SK-N-SH treated with all-trans-retinoic acid at 6 μM for 48 hours (cell line): ENCODE measurements at regions not wholly inside any gene's neighbourhood (a gene's known extent, or its start where the extent isn't known, plus 50 kb on each side); places are given as distances from the start of the nearest gene placed in this dataset.

Experiments
- ARNTL ChIP-seq: fragments of 450-650 bp; formaldehyde crosslinking; IDR thresholded peaks from 2 replicates; pipeline ENCODE4 v1.5.0; 2020; ENCODE audit warnings: low read depth, mild to moderate bottlenecking, moderate library complexity, borderline replicate concordance
- ESRRG ChIP-seq: fragments of 250-450 bp; sonication (Bioruptor Pico); IDR thresholded peaks from 2 replicates; pipeline ENCODE4 v1.6.1; 2021; ENCODE audit warnings: mild to moderate bottlenecking
- RARB ChIP-seq: fragments of 250-450 bp; sonication (Bioruptor Pico); IDR thresholded peaks from 2 replicates; pipeline ENCODE4 v1.8.0; 2021; ENCODE audit warnings: mild to moderate bottlenecking, moderate library complexity
- ZNF565 ChIP-seq: fragments of 450-650 bp; formaldehyde crosslinking; conservative IDR thresholded peaks from 2 replicates; pipeline ENCODE4 v1.5.0; 2020; ENCODE audit warnings: low read depth, mild to moderate bottlenecking, moderate library complexity
- ZNF70 ChIP-seq: fragments of 450-650 bp; formaldehyde crosslinking; IDR thresholded peaks from 2 replicates; pipeline ENCODE4 v1.5.0; 2020; ENCODE audit warnings: mild to moderate bottlenecking, moderate library complexity
- TF ChIP-seq, protein P1 (sequence below): fragments of 250-450 bp; sonication (Bioruptor Pico); IDR thresholded peaks from 2 replicates; pipeline ENCODE4 v1.5.1; 2020; ENCODE audit warnings: low read depth, mild to moderate bottlenecking, moderate library complexity
- TF ChIP-seq, protein P2 (sequence below): fragments of 250-450 bp; sonication (Bioruptor Pico); IDR thresholded peaks from 2 replicates; pipeline ENCODE4 v1.8.0; 2020; ENCODE audit warnings: mild to moderate bottlenecking, moderate library complexity, borderline replicate concordance
- TF ChIP-seq, protein P3 (sequence below): fragments of 250-450 bp; sonication (Bioruptor Pico); IDR thresholded peaks from 2 replicates; pipeline ENCODE4 v1.5.0; 2020; ENCODE audit warnings: mild to moderate bottlenecking, moderate library complexity

DNA sequence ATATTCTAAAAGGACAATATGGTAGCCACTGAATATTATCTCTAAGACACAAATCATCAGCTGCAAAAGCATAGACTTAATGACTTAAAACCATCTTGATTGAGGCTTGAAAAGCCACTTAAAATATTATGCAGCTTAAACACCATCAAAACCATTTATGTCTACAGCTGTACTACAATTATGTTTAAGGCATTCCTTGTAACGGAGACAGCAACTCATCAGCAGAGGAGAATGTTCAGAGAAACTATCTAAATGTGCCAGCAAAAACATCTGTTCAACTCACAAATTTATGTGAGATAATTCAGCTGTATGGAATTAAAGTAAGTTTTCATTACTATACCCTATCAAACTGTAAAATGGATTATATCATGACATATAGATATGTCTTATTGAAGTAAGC is 147.9 kb upstream of the CTSO start:
- TF ChIP-seq ZNF70 (CRISPR knock-in tag) = no peak
- TF ChIP-seq, protein P1, sequence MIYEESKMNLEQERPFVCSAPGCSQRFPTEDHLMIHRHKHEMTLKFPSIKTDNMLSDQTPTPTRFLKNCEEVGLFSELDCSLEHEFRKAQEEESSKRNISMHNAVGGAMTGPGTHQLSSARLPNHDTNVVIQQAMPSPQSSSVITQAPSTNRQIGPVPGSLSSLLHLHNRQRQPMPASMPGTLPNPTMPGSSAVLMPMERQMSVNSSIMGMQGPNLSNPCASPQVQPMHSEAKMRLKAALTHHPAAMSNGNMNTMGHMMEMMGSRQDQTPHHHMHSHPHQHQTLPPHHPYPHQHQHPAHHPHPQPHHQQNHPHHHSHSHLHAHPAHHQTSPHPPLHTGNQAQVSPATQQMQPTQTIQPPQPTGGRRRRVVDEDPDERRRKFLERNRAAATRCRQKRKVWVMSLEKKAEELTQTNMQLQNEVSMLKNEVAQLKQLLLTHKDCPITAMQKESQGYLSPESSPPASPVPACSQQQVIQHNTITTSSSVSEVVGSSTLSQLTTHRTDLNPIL (CRISPR knock-in tag) = no peak
- TF ChIP-seq, protein P2, sequence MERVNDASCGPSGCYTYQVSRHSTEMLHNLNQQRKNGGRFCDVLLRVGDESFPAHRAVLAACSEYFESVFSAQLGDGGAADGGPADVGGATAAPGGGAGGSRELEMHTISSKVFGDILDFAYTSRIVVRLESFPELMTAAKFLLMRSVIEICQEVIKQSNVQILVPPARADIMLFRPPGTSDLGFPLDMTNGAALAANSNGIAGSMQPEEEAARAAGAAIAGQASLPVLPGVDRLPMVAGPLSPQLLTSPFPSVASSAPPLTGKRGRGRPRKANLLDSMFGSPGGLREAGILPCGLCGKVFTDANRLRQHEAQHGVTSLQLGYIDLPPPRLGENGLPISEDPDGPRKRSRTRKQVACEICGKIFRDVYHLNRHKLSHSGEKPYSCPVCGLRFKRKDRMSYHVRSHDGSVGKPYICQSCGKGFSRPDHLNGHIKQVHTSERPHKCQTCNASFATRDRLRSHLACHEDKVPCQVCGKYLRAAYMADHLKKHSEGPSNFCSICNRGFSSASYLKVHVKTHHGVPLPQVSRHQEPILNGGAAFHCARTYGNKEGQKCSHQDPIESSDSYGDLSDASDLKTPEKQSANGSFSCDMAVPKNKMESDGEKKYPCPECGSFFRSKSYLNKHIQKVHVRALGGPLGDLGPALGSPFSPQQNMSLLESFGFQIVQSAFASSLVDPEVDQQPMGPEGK (CRISPR knock-in tag) = no peak
- TF ChIP-seq ESRRG (CRISPR knock-in tag) = no peak
- TF ChIP-seq ZNF565 (CRISPR knock-in tag) = no peak
- TF ChIP-seq RARB (CRISPR knock-in tag) = no peak
- no peak for TF ChIP-seq ARNTL (CRISPR knock-in tag)
- TF ChIP-seq, protein P3, sequence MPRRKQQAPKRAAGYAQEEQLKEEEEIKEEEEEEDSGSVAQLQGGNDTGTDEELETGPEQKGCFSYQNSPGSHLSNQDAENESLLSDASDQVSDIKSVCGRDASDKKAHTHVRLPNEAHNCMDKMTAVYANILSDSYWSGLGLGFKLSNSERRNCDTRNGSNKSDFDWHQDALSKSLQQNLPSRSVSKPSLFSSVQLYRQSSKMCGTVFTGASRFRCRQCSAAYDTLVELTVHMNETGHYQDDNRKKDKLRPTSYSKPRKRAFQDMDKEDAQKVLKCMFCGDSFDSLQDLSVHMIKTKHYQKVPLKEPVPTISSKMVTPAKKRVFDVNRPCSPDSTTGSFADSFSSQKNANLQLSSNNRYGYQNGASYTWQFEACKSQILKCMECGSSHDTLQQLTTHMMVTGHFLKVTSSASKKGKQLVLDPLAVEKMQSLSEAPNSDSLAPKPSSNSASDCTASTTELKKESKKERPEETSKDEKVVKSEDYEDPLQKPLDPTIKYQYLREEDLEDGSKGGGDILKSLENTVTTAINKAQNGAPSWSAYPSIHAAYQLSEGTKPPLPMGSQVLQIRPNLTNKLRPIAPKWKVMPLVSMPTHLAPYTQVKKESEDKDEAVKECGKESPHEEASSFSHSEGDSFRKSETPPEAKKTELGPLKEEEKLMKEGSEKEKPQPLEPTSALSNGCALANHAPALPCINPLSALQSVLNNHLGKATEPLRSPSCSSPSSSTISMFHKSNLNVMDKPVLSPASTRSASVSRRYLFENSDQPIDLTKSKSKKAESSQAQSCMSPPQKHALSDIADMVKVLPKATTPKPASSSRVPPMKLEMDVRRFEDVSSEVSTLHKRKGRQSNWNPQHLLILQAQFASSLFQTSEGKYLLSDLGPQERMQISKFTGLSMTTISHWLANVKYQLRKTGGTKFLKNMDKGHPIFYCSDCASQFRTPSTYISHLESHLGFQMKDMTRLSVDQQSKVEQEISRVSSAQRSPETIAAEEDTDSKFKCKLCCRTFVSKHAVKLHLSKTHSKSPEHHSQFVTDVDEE (CRISPR knock-in tag) = no peak
